ENCODE measurements at regions not wholly inside any gene's neighbourhood (a gene's known extent, or its start where the extent isn't known, plus 50 kb on each side); places are given as distances from the start of the nearest gene placed in this dataset.

DNA sequence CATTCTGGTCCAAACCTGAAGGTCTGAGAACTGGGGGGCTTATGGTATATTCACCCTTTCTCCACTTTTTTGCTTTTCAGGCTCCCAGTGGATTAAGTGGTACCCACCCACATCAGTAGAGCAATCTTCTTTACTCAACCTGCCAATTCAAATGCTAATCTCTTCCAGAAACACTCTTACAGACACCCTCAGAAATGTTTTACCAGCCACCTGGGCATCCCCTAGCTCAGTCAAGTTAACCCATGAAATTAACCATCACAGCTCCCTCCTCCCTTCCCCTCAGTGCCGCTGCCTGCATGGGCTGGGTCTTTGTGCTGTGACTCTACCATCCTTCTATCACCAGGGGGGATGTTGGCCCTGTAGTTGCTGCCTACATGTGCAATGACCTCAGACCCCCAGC lies 398.7 kb downstream of the BUD13 start:
- TF ChIP-seq POLR2A (IDR thresholded peaks at IDR 0.05) (no peak), POLR2AphosphoS5 (IDR thresholded peaks at IDR 0.05) (no peak)
- TF ChIP-seq, protein P1, sequence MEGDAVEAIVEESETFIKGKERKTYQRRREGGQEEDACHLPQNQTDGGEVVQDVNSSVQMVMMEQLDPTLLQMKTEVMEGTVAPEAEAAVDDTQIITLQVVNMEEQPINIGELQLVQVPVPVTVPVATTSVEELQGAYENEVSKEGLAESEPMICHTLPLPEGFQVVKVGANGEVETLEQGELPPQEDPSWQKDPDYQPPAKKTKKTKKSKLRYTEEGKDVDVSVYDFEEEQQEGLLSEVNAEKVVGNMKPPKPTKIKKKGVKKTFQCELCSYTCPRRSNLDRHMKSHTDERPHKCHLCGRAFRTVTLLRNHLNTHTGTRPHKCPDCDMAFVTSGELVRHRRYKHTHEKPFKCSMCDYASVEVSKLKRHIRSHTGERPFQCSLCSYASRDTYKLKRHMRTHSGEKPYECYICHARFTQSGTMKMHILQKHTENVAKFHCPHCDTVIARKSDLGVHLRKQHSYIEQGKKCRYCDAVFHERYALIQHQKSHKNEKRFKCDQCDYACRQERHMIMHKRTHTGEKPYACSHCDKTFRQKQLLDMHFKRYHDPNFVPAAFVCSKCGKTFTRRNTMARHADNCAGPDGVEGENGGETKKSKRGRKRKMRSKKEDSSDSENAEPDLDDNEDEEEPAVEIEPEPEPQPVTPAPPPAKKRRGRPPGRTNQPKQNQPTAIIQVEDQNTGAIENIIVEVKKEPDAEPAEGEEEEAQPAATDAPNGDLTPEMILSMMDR (IDR thresholded peaks at IDR 0.05): no peak

All from prostate gland (tissue), 2 donors.